ENCODE measurements at regions not wholly inside any gene's neighbourhood (a gene's known extent, or its start where the extent isn't known, plus 50 kb on each side); places are given as distances from the start of the nearest gene placed in this dataset.

- no peak for DNase-seq
- no peak overlapping the region for H3K27ac ChIP-seq
- intact Hi-C loops (cut with DNase I) = no loop called here
- no peaks in the 10 kb centered on the region for H3K9me3 ChIP-seq
- WGBS, 2 donors = 78 to 95% methylated on average over 2 of the region's 2 CpGs
- H3K36me3 ChIP-seq = no peaks in the 10 kb centered on the region
- TF ChIP-seq POLR2A (IDR thresholded peaks at IDR 0.05) = no peak
- no peak for TF ChIP-seq EP300 (IDR thresholded peaks at IDR 0.05)
- TF ChIP-seq, protein P1, sequence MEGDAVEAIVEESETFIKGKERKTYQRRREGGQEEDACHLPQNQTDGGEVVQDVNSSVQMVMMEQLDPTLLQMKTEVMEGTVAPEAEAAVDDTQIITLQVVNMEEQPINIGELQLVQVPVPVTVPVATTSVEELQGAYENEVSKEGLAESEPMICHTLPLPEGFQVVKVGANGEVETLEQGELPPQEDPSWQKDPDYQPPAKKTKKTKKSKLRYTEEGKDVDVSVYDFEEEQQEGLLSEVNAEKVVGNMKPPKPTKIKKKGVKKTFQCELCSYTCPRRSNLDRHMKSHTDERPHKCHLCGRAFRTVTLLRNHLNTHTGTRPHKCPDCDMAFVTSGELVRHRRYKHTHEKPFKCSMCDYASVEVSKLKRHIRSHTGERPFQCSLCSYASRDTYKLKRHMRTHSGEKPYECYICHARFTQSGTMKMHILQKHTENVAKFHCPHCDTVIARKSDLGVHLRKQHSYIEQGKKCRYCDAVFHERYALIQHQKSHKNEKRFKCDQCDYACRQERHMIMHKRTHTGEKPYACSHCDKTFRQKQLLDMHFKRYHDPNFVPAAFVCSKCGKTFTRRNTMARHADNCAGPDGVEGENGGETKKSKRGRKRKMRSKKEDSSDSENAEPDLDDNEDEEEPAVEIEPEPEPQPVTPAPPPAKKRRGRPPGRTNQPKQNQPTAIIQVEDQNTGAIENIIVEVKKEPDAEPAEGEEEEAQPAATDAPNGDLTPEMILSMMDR (IDR thresholded peaks at IDR 0.05) = no peak
- TF ChIP-seq POLR2AphosphoS5 (IDR thresholded peaks at IDR 0.05) = no peak
- H3K27me3 ChIP-seq = no peaks in the 10 kb centered on the region
- H3K4me1 ChIP-seq = peaks cover 0 to 6% (median 0%) of the 10 kb centered on the region in 4 donors
- no peak overlapping the region for H3K4me3 ChIP-seq
Observed at GRCh38 chr1:59125154-59125553, 171.7 kb upstream of the FGGY start.

DNA sequence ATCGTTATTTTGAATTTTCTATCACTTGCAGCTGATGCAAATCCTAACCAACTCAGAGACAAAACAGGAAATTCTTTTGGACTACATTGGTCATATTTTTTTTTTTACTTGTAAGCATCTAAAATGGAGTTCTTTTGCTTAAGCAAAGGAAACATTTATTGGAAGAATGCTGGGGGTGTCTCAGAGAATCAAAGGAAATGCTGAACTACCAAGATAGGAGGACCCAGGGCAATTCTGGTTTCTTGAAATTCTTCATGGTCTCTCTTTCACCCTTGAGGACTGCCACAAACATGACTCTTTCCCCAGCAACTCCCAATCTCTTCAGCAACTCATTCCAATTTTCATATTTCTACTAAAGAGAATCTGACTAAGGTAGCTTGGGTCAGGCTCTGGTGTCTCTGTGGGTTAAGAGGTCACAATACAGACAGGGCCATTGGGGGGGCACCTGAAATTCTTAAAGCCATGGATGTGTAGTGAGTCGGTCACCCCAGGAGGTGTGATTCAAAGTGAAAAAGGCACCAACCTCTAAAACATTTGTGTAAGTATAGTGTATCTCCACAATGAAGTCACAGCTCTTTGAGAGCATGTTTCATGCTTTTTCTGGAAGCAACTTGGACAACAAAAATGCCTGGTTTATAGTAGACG is 171.1 kb upstream of the FGGY start:
- 86 to 87% methylated on average over 3 of the region's 3 CpGs for WGBS, 2 donors
- intact Hi-C loops (cut with DNase I) = no loop called here
- DNase-seq = no peak
- Histone ChIP-seq H3K4me1 (peaks cover 0 to 6% (median 0%) of the 10 kb centered on the region in 4 donors), H3K4me3 (no peak overlapping the region), H3K36me3 (no peaks in the 10 kb centered on the region), H3K27ac (no peak overlapping the region), H3K9me3 (no peaks in the 10 kb centered on the region), H3K27me3 (no peaks in the 10 kb centered on the region)
- no peak for TF ChIP-seq POLR2AphosphoS5 (IDR thresholded peaks at IDR 0.05)
- no peak for TF ChIP-seq EP300 (IDR thresholded peaks at IDR 0.05)
- TF ChIP-seq POLR2A (IDR thresholded peaks at IDR 0.05) = no peak
- TF ChIP-seq, protein P1 (IDR thresholded peaks at IDR 0.05) = no peak

GRCh38 chr1:59126366-59126765 is 170.5 kb upstream of the FGGY start:
- 90 to 95% methylated on average over 1 of the region's 1 CpG for WGBS, 2 donors
- Histone ChIP-seq H3K27ac (no peak overlapping the region), H3K27me3 (no peaks in the 10 kb centered on the region), H3K36me3 (no peaks in the 10 kb centered on the region), H3K9me3 (no peaks in the 10 kb centered on the region), H3K4me3 (no peak overlapping the region), H3K4me1 (peaks cover 0 to 6% (median 0%) of the 10 kb centered on the region in 4 donors)
- TF ChIP-seq POLR2AphosphoS5 (IDR thresholded peaks at IDR 0.05) = no peak
- TF ChIP-seq, protein P1 (IDR thresholded peaks at IDR 0.05) = no peak
- no peak for TF ChIP-seq EP300 (IDR thresholded peaks at IDR 0.05)
- TF ChIP-seq POLR2A (IDR thresholded peaks at IDR 0.05) = no peak
- intact Hi-C loops (cut with DNase I) = no loop called here
- DNase-seq = no peak

GRCh38 chr1:59128239-59128736 is 168.6 kb upstream of the FGGY start:
- Histone ChIP-seq H3K36me3 (no peaks in the 10 kb centered on the region), H3K27me3 (no peaks in the 10 kb centered on the region), H3K4me1 (peaks cover 0 to 6% (median 0%) of the 10 kb centered on the region in 4 donors), H3K4me3 (no peak overlapping the region), H3K27ac (no peak overlapping the region), H3K9me3 (no peaks in the 10 kb centered on the region)
- intact Hi-C loops (cut with DNase I) = no loop called here
- no peak for DNase-seq
- 95 to 99% methylated on average over 1 of the region's 1 CpG for WGBS, 2 donors
- TF ChIP-seq, protein P1 (IDR thresholded peaks at IDR 0.05) = no peak
- TF ChIP-seq EP300 (IDR thresholded peaks at IDR 0.05) = no peak
- TF ChIP-seq POLR2A (IDR thresholded peaks at IDR 0.05) = no peak
- TF ChIP-seq POLR2AphosphoS5 (IDR thresholded peaks at IDR 0.05) = no peak

Data from sigmoid colon (tissue), 6 donors.